ENCODE measurements at regions not wholly inside any gene's neighbourhood (a gene's known extent, or its start where the extent isn't known, plus 50 kb on each side); places are given as distances from the start of the nearest gene placed in this dataset.

DNA sequence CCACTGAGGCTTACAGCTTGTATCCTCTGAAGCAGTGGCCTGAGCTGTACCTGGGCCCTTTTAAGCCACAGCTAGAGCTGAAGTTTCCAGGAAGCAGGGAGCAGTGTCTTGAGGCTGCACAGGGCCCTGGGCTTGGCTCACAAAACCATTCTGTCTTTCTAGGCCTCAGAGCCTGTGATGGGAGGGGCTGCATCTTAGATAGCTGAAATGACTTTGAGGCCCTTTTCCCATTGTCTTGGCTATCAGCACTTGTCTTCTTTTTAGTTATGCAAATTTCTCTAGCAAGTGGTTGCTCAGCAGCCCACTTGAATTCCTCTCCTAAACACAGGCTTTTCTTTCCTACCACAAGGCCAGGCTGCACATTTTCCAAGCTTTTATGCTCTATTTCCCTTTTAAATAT, 864.2 kb downstream of the REEP3 start:
- Histone ChIP-seq H3K4me2 (ENCODE audit: low read length) (no peak overlapping the region), H3K27me3 (ENCODE audit: low read depth, low read length) (no peaks in the 10 kb centered on the region), H3K4me1 (ENCODE audit: low read length) (no peaks in the 10 kb centered on the region), H3K9me3 (ENCODE audit: insufficient read depth, low read length) (no peaks in the 10 kb centered on the region), H3K36me3 (replicated peaks; ENCODE audit: low read depth, low read length) (no peaks in the 10 kb centered on the region), H3K9ac (ENCODE audit: low read length) (no peak overlapping the region), H3K4me3 (ENCODE audit: low read length) (no peak overlapping the region), H3K27ac (ENCODE audit: low read length) (no peak overlapping the region), H4K20me1 (ENCODE audit: insufficient read depth, low read length) (no peaks in the 10 kb centered on the region), H2AFZ (ENCODE audit: low read depth, low read length) (no peak overlapping the region), H3K79me2 (ENCODE audit: low read length) (no peaks in the 10 kb centered on the region)
- no peak for TF ChIP-seq EZH2phosphoT487 (IDR thresholded peaks at IDR 0.05; ENCODE audit: low read depth)
- no peak for TF ChIP-seq CTCF (IDR thresholded peaks at IDR 0.05; ENCODE audit: low read depth, low read length)

GRCh38 chr10:64394744-64395143, 873.5 kb downstream of the REEP3 start:
- TF ChIP-seq CTCF (IDR thresholded peaks at IDR 0.05; ENCODE audit: low read depth, low read length) (no peak), EZH2phosphoT487 (IDR thresholded peaks at IDR 0.05; ENCODE audit: low read depth) (no peak)
- Histone ChIP-seq H3K79me2 (ENCODE audit: low read length) (no peaks in the 10 kb centered on the region), H4K20me1 (ENCODE audit: insufficient read depth, low read length) (no peaks in the 10 kb centered on the region), H2AFZ (ENCODE audit: low read depth, low read length) (no peak overlapping the region), H3K9me3 (ENCODE audit: insufficient read depth, low read length) (no peaks in the 10 kb centered on the region), H3K4me2 (ENCODE audit: low read length) (no peak overlapping the region), H3K4me3 (ENCODE audit: low read length) (no peak overlapping the region), H3K36me3 (replicated peaks; ENCODE audit: low read depth, low read length) (no peaks in the 10 kb centered on the region), H3K27me3 (ENCODE audit: low read depth, low read length) (no peaks in the 10 kb centered on the region), H3K4me1 (ENCODE audit: low read length) (no peaks in the 10 kb centered on the region), H3K9ac (ENCODE audit: low read length) (no peak overlapping the region), H3K27ac (ENCODE audit: low read length) (no peak overlapping the region)

DNA sequence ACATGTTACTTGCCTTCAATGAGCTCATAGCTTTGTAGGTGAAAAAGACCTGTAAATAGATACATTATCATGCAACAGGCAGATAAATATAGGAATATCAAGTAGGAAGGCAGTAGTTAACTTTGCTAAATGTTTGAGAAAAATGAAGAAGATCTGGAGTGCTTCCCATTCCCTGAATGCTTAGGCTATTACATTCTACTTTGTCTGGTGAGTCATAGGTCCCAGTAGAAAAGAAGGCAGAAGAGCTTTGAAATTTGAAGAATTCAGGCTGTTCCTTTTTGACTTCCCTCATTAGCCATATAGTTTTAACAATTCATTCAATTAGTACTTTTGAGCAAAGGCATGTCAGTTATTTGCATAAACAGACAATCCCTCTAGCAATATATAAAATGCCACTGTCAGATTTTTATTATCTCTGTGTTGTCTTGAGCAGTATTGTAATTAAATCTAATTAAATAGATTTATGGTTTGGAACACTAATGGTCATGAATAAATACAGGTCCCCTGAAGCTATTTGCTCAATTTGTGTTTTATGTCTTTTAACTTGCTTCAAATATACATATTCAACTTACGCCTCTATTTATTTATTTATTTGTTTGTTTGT, 875.0 kb downstream of the REEP3 start:
- no peaks in the 10 kb centered on the region for H3K27me3 ChIP-seq (ENCODE audit: low read depth, low read length)
- no peak overlapping the region for H3K27ac ChIP-seq (ENCODE audit: low read length)
- no peaks in the 10 kb centered on the region for H3K4me1 ChIP-seq (ENCODE audit: low read length)
- H4K20me1 ChIP-seq (ENCODE audit: insufficient read depth, low read length) = no peaks in the 10 kb centered on the region
- H3K9ac ChIP-seq (ENCODE audit: low read length) = no peak overlapping the region
- H3K9me3 ChIP-seq (ENCODE audit: insufficient read depth, low read length) = no peaks in the 10 kb centered on the region
- H3K79me2 ChIP-seq (ENCODE audit: low read length) = no peaks in the 10 kb centered on the region
- no peaks in the 10 kb centered on the region for H3K36me3 ChIP-seq (replicated peaks; ENCODE audit: low read depth, low read length)
- no peak overlapping the region for H3K4me2 ChIP-seq (ENCODE audit: low read length)
- TF ChIP-seq EZH2phosphoT487 (IDR thresholded peaks at IDR 0.05; ENCODE audit: low read depth) = no peak
- no peak for TF ChIP-seq CTCF (IDR thresholded peaks at IDR 0.05; ENCODE audit: low read depth, low read length)
- H3K4me3 ChIP-seq (ENCODE audit: low read length) = no peak overlapping the region
- no peak overlapping the region for H2AFZ ChIP-seq (ENCODE audit: low read depth, low read length)

GRCh38 chr10:64397125-64397524, 875.9 kb downstream of the REEP3 start:
- no peaks in the 10 kb centered on the region for H3K36me3 ChIP-seq (replicated peaks; ENCODE audit: low read depth, low read length)
- no peaks in the 10 kb centered on the region for H3K27me3 ChIP-seq (ENCODE audit: low read depth, low read length)
- no peak overlapping the region for H3K4me3 ChIP-seq (ENCODE audit: low read length)
- H2AFZ ChIP-seq (ENCODE audit: low read depth, low read length) = no peak overlapping the region
- H3K9me3 ChIP-seq (ENCODE audit: insufficient read depth, low read length) = no peaks in the 10 kb centered on the region
- H3K79me2 ChIP-seq (ENCODE audit: low read length) = no peaks in the 10 kb centered on the region
- H3K27ac ChIP-seq (ENCODE audit: low read length) = no peak overlapping the region
- no peaks in the 10 kb centered on the region for H3K4me1 ChIP-seq (ENCODE audit: low read length)
- H3K9ac ChIP-seq (ENCODE audit: low read length) = no peak overlapping the region
- H4K20me1 ChIP-seq (ENCODE audit: insufficient read depth, low read length) = no peaks in the 10 kb centered on the region
- TF ChIP-seq CTCF (IDR thresholded peaks at IDR 0.05; ENCODE audit: low read depth, low read length) = no peak
- no peak for TF ChIP-seq EZH2phosphoT487 (IDR thresholded peaks at IDR 0.05; ENCODE audit: low read depth)
- no peak overlapping the region for H3K4me2 ChIP-seq (ENCODE audit: low read length)
